Vagina (tissue), 2 donors: ENCODE measurements at regions not wholly inside any gene's neighbourhood (a gene's known extent, or its start where the extent isn't known, plus 50 kb on each side); places are given as distances from the start of the nearest gene placed in this dataset.

Experiments used
- CTCF ChIP-seq, 3 experiments: fragments of 450-650 bp in 2 of 3; fragments of 200-600 bp in 1 of 3; sonication (generic) in 1 of 3; IDR thresholded peaks; one replicate each; pipeline ENCODE4 v1.5.1; 2017 to 2019; ENCODE audit warnings: antibody characterized with exemption in 3 of 3, mild to moderate bottlenecking in 2 of 3, moderate library complexity in 2 of 3
- POLR2A ChIP-seq, 2 donors: fragments of 450-650 bp; IDR thresholded peaks; one replicate each; pipeline ENCODE4 v1.6.1; 2017; ENCODE audit warnings: antibody characterized with exemption in 2 of 2, mild to moderate bottlenecking in 2 of 2, moderate library complexity in 2 of 2

GRCh38 chr2:47235132-47235531 lies 58.8 kb upstream of the CALM2 start:
- TF ChIP-seq POLR2A (IDR thresholded peaks at IDR 0.05) (no peak), CTCF (IDR thresholded peaks at IDR 0.05) (no peak)
